ENCODE measurements at regions not wholly inside any gene's neighbourhood (a gene's known extent, or its start where the extent isn't known, plus 50 kb on each side); places are given as distances from the start of the nearest gene placed in this dataset.
"Not testable (repeated sequence)": the region's sequence is repeated elsewhere in the genome, so short reads cannot be mapped to it uniquely, and the experiment has no call there.

DNA sequence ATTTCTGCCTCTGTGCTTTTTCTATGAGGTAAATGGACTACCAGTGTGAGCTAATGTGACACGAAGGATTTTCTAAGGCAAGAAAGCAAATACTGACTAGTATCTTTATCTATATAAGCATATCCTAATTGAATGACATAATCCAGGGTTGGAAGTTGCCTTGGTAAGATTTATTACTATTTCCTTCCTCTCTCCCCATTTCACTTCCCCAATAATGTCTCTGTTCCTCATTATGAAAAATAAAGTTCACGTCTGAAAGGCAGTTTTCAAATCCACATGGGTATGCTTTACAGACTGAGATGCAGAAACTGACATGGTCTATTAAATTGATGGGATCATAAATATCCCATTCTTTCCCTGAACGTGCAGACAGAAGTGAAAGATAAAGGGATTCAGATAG, 86.0 kb downstream of the DTWD1 start:
- DNase-seq (ENCODE audit: low spot score): no peak

DNA sequence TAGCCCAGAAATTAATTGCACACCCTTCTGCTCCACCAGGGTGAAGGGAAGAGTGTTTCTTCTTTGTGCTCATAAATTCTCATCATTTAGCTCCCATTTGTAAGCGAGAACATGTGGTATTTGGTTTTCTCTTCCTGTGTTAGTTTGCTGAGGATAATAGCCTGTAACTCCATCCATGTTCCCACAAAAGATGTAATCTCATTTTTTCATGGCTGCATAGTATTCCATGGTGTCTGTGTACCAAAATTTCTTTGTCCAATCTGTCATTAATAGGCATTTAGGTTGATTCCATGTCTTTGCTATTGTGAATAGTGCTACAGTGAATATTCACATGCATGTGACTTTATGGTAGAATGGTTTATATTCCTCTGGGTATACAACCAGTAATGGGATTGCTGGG, 86.8 kb downstream of the DTWD1 start:
- no peak for DNase-seq (ENCODE audit: low spot score)

DNA sequence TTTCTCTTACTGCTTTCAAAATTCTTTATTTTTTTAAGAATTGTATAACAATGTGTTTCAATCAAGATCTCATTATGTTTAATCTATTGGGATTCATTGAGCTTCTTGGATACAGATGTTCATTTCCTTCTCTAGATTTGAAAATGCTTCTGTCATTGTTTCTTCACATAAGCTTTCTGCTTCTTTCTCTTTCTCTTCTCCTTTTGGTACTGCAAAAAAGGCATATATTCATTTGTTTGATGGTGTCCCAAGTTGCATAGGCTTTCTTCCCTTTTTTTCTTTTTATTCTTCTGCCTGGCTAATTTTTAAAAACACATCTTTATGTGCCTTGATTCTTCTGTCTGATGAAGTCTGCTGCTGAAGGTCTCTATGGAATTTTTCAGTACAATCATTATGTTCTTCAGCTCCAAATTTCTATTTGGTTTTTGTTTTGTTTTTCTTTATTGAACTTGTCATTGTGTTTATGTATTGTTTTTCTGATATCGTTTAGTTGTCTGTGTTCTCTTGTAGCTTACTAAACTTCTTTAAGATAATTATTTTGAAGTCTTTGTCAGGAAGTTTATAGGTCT, 88.9 kb downstream of the DTWD1 start:
- no peak for DNase-seq (ENCODE audit: low spot score)

DNA sequence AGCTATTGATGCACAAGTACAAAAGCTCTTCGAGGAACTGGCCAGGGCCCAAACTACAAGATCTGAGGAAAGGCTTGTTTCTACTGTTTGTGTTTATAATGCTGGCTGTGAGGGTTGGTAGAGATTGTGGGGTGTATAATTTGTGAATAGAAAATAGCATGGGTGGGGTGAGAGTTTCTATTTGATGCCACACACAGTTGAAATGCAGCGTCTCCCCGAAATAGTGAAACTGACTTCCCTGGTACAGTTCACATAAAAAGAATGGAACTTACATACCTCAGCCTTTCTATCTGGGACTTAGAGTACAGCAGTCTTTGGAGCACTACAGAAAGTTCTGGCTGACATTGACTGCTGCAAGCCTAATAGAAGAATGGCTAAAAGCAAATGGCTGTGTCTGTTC, 91.3 kb downstream of the DTWD1 start:
- DNase-seq (ENCODE audit: low spot score): no peak

DNA sequence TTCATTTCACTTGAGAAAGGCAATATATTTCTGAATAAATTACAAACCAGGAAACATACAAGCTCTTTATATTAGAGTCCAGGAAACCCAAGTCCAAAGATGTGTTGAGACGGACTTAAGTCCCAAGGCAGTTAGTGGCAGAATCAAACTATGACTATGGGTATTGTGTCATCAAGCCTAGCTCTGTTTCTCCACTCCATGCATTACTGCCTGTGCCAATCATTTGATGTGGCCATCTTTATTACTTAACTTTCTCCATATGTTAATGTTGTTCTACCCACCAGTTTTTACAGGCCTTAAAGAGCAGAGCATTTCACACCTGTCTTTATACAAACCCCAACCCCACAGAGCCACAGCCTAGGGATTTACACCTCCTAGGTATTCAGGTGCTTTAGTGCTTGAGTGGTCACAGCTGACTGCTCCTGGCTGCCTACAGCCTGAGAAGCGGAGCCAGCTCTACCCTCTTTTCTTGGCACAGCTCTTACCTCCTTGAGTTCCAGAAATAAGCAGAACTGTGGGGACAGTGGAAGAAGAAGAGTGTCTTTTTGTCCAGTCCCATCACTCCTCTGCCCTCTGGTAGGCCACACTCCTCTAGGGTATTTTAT, 92.1 kb downstream of the DTWD1 start:
- no peak for DNase-seq (ENCODE audit: low spot score)

DNA sequence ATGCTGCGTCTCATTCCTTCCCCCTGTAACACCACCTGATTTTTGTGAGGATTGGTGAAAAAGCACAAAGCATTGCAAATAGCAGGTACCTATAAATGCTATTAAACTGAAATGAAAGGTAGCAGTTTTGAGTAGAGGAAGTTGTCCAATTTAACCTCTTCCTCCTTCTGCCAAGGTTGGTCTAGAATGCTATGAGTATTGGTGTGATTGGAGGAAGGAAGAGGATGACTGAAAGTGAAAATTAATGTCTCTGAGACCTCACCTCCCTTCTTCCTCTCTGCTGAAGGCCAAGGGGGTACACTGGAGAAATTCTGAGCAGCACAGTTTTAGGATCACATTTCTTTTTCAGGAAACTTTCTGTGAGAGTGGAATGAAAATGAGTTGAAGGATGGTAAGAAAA, 94.4 kb downstream of the DTWD1 start:
- peak; percentile 15 for DNase-seq (ENCODE audit: low spot score)

DNA sequence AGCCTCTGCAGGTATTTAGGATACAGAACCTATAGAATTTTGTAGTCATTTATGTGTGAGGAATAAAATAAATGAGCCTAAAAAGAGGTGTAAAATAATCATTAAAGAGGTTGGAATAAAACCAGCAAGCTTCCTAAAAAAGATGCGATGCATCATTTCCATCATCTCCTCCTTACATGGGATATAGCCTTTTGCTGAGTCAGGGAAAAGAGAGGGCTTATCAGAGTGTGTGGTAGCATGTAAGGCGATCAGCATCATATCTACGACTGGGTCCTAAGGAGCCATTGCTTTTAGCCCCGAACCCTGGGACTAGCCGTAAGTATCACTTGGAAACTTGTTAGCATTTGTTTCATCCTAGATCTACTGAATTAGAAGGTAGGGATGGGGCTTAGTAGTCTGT, 94.9 kb downstream of the DTWD1 start:
- DNase-seq (ENCODE audit: low spot score): no peak

DNA sequence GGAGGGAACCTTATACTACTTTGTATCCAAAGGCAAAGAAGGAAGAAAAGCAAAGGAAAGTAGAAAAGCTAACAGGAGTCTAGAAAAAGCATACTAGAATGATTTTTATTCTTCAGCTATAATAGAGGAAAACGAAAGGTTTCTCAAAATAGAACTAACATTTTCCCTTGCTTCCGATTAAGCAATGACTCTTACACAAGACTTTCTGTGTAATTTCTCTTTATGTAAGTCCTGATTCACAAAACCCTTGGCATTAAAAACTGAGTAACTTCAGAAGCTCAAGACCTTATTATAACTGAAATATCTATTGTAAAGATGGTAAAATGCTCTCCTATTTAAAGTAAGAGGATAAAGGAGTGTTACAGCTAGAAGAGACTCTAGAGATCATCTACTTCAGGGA, 97.4 kb downstream of the DTWD1 start:
- DNase-seq (ENCODE audit: low spot score): no peak

DNA sequence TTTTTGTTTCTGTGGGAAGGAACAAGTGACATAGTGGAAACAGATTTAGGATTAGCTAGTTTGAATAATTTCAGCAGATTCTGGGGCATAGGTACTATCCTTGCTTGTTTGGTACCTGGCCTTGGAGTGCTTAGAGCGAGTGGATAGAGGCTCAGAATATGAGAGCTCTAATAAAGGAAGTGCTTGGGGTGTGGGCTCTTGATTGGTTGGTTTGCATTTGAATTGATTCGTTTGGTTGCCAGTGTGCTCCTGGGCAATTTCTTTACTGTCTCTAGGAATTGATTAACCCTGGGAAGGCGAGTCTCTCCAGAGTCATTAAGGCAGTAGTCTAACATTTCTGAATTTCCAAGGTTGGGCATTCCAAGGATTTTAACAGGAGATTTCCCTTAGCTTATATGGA, 98.0 kb downstream of the DTWD1 start:
- no peak for DNase-seq (ENCODE audit: low spot score)

DNA sequence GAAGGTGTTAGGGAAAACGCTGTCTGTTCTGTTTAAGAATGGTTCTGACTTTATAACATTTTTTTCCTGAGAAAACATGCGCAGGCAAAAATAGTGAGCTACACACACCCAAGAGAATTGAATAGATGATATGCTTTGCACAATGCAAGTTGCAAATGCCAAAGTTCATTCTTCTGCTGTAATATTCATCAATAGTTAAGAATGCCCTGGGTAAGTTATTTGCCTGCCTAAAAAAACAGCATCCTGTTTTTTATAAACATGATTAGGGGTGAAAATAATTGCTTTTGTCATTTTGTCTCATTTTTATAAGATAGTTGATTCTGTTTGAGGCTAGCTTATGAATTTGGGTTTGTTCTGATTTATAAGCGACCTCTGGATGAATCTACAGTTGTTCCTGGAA, 99.4 kb downstream of the DTWD1 start:
- DNase-seq (ENCODE audit: low spot score): no peak

DNA sequence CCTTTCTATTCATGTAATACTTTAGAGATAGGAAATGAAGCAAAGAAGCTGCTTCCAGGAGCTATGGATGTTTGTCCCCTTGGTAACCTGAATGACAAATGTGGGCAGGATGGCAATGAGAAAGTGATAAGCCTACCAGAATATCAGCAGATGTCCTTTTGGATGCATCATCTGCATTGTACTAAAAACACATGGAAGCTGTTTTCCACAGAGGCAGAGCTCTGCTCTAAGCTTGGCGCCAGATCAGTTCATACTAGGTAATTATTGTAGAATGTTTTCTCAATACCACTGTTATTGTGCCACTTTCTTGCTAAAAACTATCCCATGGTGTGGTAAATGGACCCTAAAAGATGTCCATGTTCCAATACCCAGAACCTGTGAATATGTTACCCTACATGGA, 100.2 kb downstream of the DTWD1 start:
- no peak for DNase-seq (ENCODE audit: low spot score)

DNA sequence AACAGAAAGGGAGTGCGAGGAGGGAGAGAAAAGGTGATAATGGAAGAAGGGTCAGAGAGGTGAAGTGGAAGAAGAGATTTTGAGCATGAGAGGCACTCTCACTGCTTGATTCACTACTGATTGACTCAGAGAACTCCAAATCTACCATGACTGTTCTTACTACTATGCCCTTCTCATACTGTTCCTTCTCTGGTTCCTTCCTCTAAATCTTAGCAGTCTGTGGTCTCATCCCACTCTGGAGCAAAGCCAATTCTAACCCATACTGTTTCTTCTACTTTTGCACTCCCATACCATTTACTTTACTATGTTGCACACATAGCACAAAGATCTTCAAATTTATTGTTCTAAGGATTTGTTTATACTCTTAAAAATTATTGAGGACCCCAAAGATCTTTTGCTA, 100.8 kb downstream of the DTWD1 start:
- DNase-seq (ENCODE audit: low spot score): no peak

DNA sequence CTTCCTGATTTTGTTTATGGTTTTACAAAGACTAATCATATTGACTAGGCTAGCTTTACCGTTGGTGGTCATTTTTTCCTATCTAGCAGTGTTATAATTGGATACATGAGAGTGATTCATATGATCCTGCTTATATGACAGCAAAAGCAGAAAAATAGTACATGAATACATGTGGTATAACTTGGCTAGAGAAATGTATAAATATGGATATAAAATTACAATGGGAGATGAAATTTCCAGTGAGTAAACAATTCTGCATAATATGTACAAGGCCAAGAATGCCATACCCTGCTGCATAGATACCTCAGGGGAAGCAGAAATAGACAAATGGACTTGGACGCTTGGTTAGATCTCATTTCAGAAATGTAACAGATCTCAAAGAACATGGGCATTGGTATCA, 103.1 kb downstream of the DTWD1 start:
- no peak for DNase-seq (ENCODE audit: low spot score)

DNA sequence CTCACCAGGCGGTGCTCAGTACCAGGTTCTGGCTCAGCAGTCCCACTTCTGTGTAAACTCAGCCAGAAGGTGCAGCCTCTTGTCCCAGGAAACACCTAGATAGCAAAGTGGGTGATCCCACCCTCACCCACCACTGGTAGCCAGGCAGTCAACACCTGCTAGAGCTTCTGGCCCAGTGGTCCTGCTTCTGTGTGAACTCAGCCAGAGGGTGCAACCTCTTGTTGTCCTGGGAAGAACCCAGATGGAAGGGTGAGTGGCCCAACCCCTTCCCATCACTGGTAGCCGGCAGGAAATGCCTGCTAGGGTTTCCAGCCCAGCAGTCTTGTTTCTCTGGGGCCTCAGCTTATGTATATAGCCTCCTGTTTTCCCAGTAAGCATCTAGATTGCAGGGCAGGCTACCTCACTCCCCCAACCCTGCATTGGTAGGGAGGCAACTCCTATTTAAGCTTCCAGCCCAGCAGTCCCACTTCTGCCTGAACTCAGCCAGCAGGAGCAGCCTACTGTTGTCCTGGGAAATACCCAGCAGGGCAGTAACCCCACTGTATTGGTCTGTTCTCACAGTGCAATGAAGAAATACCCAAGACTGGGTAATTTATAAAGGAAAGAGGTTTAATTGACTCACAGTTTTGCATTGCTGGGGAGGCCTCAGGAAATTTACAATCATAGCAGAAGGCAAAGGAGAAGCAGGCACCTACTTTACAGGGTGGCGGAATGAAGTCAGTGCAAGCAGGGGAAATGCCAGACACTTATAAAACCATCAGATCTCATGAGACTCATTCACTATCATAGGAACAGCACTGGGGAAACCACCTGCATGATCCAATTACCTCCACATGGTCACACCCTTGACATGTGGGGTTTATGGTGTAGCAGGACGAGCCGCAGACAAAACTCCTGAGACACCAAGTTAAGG, 110.6 kb downstream of the DTWD1 start:
- no peak for DNase-seq (ENCODE audit: low spot score)

DNA sequence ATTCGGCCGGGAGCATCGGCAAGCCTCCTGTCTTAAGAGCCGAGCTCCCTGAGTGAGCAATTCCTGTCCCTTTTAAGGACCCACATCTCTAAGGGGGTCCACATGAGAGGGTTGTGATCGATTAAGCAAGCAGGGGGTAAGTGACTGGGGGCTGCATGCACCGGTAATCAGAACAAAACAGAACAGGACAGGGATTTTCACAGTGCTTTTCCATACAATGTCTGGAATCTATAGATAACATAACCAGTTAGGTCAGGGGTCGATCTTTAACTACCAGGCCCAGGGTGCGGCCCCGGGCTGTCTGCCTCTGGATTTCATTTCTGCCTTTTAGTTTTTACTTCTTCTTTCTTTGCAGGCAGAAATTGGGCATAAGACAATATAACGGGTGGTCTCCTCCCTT, 111.3 kb downstream of the DTWD1 start:
- not testable (repeated sequence) for DNase-seq (ENCODE audit: low spot score)

DNA sequence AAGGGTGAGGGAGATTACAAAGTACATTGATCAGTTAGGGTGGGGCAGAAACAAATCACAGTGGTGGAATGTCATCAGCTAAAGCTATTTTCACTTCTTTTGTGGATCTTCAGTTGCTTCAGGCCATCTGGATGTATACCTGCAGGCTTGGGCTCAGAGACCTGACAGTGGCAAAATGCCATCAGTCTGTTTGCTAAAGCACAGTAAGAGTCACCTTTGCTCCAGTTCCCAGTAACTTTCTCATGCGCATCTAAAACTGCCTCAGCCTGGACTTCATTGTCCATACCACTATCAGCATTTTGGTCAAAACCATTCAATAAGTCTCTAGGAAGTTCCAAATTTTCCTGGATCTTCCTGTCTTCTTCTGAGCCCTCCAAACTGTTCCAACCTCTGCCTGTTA, 113.2 kb downstream of the DTWD1 start:
- DNase-seq (ENCODE audit: low spot score): not testable (repeated sequence)

DNA sequence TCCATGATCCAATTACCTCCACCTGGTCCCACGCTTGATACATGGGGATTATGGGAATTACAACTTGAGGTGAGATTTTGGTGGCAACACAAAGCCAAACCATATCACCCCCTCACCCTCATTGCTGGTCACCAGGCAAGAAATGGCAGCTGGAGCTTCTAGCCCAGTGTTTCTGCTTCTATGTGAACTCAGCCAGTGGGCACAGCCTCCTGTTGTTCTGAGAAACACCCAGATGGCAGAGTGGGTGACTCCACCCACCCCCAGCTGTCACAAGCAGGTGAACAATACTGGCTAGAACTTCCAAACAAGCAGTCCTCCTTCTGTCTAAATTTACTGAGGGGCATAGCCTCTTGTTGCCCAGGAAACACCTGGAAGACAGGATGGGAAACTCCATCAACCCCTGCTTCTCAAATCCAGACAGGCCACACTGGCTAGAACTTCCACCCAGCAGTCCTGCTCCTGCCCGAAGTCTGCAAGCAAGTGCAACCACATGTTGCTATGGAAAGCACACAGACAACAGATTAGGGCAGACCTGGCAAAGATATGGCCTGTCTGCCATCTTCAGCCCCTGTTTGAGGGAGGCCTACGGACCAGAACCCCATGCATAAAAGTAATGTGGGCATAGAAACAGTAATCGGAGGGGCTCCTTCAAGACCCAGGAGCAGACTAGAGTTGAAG, 114.1 kb downstream of the DTWD1 start:
- no peak for DNase-seq (ENCODE audit: low spot score)

DNA sequence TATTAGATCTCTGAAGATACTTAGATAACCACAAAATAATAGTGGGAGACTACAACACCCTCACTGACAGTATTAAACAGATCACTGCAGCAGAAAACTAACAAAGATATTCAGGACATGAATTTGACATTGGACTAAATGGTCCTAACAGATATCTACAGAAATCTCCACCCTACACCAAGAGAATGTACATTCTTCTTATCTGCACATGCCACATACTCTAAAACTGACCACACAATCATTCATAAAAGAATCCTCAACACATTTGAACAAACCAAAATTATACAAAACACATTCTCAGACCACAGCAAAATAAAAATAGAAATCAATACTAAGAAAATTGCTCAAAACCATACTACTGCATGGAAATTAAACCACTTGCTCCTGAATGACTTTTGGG, 116.3 kb downstream of the DTWD1 start:
- DNase-seq (ENCODE audit: low spot score): no peak

DNA sequence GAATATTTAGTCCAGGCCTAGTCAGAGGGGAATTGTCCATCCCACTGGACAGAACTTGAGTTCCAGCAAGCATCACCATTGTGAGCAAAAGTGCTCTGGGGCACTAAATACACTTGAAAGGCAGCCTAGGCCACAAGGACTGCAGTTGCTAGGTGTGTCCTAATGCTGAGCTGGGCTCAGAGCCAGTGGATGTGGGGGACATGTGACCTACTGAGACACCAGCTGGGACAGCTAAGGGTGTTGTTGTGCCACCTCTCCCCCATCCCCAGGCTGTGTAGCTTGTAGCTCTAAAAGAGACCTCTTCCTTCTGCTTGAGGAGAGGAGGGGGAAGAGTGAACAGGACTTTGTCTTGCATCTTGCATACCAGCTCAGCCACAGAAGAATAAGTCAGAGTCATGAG, 120.9 kb downstream of the DTWD1 start:
- no peak for DNase-seq (ENCODE audit: low spot score)

DNA sequence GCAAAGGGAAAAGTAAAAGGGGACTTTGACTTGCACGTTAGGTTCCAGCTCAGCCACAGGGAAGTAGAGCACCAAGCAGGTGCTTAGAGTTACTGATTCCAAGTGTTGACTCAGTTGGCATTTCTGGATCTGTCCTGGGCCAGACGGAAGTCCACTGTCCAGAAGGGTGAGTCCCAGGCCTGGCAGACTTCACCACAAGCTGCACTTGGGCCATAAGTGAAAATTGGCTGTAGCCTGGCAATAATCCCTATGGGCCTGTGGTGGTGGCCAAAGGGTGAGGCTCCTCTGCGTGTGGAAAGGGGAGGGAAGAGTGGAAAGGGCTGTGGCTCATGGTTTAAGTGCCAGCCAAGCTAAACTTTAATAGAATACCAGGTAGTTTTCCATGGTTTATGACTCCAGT, 121.5 kb downstream of the DTWD1 start:
- no peak for DNase-seq (ENCODE audit: low spot score)

DNA sequence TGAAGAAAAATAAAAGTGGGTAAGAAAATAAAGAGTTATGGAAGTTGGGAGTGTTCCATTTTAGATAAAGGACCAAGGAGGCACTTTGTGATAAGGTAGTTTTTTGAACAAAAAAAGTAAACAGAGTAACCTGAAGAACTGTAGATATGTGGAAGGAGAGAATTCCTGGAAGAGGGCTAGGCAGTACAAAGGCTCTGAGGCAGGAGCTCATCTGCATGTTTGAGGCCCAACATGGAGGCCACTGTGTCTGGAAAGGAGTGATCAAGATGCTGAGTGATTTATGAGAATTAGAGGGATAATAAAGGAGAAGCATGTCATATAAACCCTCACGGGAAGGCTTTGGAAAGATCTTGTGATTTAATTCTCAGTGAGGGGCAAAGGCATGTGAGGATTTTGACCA, 126.5 kb downstream of the DTWD1 start:
- no peak for DNase-seq (ENCODE audit: low spot score)

DNA sequence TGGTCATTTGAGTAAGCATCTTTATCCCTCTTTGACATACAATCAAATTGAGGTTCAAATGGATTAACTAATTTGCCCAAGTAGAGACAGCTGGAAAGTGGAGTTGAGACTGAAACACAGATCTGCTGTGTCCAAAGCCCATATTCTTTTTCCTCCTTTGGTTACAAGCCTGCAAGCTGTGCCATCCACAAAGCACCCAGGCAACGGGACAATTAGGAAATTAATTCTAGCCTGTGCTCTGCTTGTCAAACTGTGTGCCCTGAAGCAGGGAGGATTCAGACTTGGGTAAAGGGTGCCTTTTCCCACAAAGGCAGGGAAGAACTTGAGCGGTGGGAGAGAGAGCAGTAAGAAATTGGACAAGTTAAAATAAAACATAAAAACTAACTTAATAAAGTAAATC, 127.9 kb downstream of the DTWD1 start:
- no peak for DNase-seq (ENCODE audit: low spot score)

DNA sequence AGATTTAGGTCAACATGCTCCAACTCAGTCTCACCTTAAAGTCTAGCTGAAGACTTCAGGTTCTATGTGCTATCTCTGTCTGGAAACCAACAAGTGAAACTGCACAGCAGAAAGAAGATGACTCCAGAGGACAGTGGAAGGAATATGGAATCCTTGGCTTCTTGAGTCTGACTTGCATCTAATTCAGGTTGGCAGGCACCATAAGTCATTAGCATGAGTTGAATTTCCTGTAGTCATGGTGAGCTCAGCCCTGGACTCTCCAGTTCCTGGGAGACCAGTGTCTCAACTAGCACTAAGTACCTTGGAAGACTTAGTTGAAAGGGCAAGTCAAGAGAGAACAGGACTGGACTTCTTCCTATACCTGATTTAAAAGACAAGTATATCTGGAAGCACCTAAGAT, 129.7 kb downstream of the DTWD1 start:
- DNase-seq (ENCODE audit: low spot score): no peak
